ENCODE measurements at regions not wholly inside any gene's neighbourhood (a gene's known extent, or its start where the extent isn't known, plus 50 kb on each side); places are given as distances from the start of the nearest gene placed in this dataset.

DNA sequence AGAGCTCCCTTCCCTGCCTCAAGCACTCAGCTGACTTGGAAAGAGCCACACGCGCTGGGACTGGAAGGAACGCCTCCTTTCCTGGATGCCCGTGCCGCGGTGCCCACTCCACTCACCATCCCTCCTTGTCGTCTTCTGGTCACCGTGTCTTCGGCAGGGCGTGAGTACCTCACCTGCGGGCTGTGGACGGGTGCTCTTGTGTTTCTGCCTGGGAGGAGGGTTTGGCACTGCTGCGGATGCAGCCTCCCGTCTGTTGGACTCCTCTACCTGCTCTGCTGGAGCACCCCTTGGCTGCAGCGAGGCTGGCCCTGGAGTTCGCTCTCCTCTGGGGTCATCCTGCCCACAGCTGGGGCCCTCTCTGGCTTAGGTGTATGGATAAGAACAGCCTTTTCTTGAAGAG, 612.7 kb downstream of the BRD1 start:
- TF ChIP-seq, protein P1, sequence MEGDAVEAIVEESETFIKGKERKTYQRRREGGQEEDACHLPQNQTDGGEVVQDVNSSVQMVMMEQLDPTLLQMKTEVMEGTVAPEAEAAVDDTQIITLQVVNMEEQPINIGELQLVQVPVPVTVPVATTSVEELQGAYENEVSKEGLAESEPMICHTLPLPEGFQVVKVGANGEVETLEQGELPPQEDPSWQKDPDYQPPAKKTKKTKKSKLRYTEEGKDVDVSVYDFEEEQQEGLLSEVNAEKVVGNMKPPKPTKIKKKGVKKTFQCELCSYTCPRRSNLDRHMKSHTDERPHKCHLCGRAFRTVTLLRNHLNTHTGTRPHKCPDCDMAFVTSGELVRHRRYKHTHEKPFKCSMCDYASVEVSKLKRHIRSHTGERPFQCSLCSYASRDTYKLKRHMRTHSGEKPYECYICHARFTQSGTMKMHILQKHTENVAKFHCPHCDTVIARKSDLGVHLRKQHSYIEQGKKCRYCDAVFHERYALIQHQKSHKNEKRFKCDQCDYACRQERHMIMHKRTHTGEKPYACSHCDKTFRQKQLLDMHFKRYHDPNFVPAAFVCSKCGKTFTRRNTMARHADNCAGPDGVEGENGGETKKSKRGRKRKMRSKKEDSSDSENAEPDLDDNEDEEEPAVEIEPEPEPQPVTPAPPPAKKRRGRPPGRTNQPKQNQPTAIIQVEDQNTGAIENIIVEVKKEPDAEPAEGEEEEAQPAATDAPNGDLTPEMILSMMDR (conservative IDR thresholded peaks at IDR 0.05; ENCODE audit: low read depth, low read length): no peak
- TF ChIP-seq RCOR1 (IDR thresholded peaks at IDR 0.05; ENCODE audit: insufficient replicate concordance, low read length) (no peak), POLR2A (IDR thresholded peaks at IDR 0.05; ENCODE audit: low read depth, low read length) (no peak), BHLHE40 (IDR thresholded peaks at IDR 0.05; ENCODE audit: low read depth, low read length) (no peak), SMC3 (IDR thresholded peaks at IDR 0.05; ENCODE audit: low read depth, low read length) (no peak), MXI1 (IDR thresholded peaks at IDR 0.05; ENCODE audit: borderline replicate concordance, low read depth, low read length) (no peak), MAFK (IDR thresholded peaks at IDR 0.05; ENCODE audit: low read depth, low read length) (no peak), CHD1 (IDR thresholded peaks at IDR 0.05; ENCODE audit: low read depth, low read length) (no peak), RAD21 (IDR thresholded peaks at IDR 0.05; ENCODE audit: low read length) (no peak), CEBPB (IDR thresholded peaks at IDR 0.05; ENCODE audit: low read depth, low read length) (no peak)

Measured in IMR-90 (cell line).